ENCODE measurements at regions not wholly inside any gene's neighbourhood (a gene's known extent, or its start where the extent isn't known, plus 50 kb on each side); places are given as distances from the start of the nearest gene placed in this dataset.

DNA sequence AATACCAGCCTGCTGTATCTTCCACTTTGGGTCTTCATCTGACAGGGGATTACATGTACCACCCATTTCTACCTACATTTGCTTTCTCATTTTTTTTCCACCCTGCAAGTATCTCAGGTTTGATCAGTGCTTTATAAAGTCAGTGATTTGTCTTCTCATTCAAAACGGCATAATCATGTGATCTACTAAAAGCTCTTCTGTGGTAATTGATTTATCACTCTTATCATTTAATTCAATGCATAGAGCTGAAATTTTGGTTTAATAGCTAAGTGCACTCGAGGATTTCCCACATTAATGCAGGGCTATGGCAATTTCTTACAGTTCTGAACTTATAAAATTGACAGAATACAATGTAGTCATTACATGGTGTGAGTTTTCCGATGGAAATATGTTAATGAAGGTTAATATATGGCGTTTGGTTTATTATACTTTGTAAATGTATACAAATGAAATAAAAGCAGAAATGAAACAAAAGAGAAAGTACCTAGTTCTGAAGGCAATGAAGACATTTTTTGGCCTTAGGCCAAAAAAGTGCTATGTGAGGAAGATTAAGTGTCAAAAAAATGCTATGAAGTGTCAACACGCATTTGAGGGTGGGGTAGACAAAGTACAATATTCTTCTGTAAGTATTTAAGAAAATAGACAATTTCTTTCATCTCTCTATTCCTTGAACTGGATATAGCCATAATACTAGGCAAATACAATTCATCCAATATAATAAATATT is 457.3 kb downstream of the ETV1 start:
- no peak for TF ChIP-seq EZH2 (IDR thresholded peaks at IDR 0.05; ENCODE audit: borderline replicate concordance, insufficient read depth, low read depth, low read length, poor library complexity, severe bottlenecking)
- TF ChIP-seq, protein P1, sequence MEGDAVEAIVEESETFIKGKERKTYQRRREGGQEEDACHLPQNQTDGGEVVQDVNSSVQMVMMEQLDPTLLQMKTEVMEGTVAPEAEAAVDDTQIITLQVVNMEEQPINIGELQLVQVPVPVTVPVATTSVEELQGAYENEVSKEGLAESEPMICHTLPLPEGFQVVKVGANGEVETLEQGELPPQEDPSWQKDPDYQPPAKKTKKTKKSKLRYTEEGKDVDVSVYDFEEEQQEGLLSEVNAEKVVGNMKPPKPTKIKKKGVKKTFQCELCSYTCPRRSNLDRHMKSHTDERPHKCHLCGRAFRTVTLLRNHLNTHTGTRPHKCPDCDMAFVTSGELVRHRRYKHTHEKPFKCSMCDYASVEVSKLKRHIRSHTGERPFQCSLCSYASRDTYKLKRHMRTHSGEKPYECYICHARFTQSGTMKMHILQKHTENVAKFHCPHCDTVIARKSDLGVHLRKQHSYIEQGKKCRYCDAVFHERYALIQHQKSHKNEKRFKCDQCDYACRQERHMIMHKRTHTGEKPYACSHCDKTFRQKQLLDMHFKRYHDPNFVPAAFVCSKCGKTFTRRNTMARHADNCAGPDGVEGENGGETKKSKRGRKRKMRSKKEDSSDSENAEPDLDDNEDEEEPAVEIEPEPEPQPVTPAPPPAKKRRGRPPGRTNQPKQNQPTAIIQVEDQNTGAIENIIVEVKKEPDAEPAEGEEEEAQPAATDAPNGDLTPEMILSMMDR (IDR thresholded peaks at IDR 0.05) = no peak
- Histone ChIP-seq H3K4me3 (ENCODE audit: control extremely low read depth in 1 of 5, extremely low read depth in 1 of 5, insufficient read depth in 1 of 5, low read depth in 2 of 5, low read length in 4 of 5) (no peak overlapping the region), H3K9ac (ENCODE audit: low read length) (no peak overlapping the region), H3K36me3 (replicated peaks in 1 of 2; ENCODE audit: control extremely low read depth in 1 of 2, control insufficient read depth in 1 of 2, extremely low read depth in 1 of 2, insufficient read depth in 2 of 2, low read length in 1 of 2) (no peaks in the 10 kb centered on the region), H3K79me2 (ENCODE audit: control insufficient read depth, insufficient read depth, low read length) (no peaks in the 10 kb centered on the region), H3K9me3 (ENCODE audit: control extremely low read depth in 1 of 3, control insufficient read depth in 2 of 3, insufficient read depth in 1 of 3, low read length in 2 of 3) (no peaks in the 10 kb centered on the region), H3K4me1 (ENCODE audit: control insufficient read depth in 2 of 2, insufficient read depth in 2 of 2, low read length in 2 of 2) (no peaks in the 10 kb centered on the region), H4K20me1 (ENCODE audit: control insufficient read depth, insufficient read depth, low read length, poor library complexity, severe bottlenecking) (no peaks in the 10 kb centered on the region), H3K27ac (ENCODE audit: low read length in 2 of 2) (no peak overlapping the region), H3K27me3 (replicated peaks in 1 of 4; ENCODE audit: control extremely low read depth in 1 of 4, control insufficient read depth in 3 of 4, insufficient read depth in 4 of 4, low read length in 3 of 4) (no peaks in the 10 kb centered on the region), H3K4me2 (replicated peaks; ENCODE audit: low read depth, low read length, poor library complexity, severe bottlenecking) (no peak overlapping the region), H2AFZ (ENCODE audit: insufficient read depth, low read depth, low read length, poor library complexity, severe bottlenecking) (no peak overlapping the region)
- intact Hi-C loops (cut with micrococcal nuclease) = no loop called here
- H3K4me1 Mint-ChIP-seq = no peaks in the 10 kb centered on the region
- no peaks in the 10 kb centered on the region for H3K9me3 Mint-ChIP-seq (ENCODE audit: insufficient read depth)
- no CpG with 5 or more reads among the region's 5 CpGs for WGBS (ENCODE audit: insufficient coverage)
- ChIA-PET CTCF (no interaction called here), POLR2A (no interaction called here)
- DNase-seq (no peak), ATAC-seq (ENCODE audit: low read depth) (no peak)
- no peak overlapping the region for H3K4me3 Mint-ChIP-seq
- no peaks in the 10 kb centered on the region for H3K27me3 Mint-ChIP-seq
- H3K27ac Mint-ChIP-seq = no peak overlapping the region

DNA sequence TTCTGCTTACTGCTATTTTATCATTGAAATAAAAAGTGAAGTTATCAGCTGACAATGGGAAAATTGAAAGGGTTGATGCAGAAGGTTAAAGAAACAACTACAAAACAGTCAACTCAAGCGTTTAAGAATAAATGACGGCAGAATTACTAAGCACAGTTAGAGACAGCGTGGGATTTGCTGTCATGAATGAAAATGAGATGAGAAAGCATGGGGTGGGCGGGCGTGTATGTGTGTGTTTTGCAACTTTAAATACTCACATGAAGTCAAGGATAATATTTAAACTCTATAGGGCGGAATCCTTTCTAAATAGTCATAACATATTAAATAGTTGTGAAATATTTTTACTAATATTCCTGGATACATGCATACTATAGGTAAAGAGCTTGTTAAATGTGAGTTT is 450.8 kb downstream of the ETV1 start:
- no peak overlapping the region for H3K4me2 ChIP-seq (replicated peaks; ENCODE audit: low read depth, low read length, poor library complexity, severe bottlenecking)
- no peaks in the 10 kb centered on the region for H3K27me3 Mint-ChIP-seq
- intact Hi-C loops (cut with micrococcal nuclease) = no loop called here
- H3K27ac ChIP-seq (ENCODE audit: low read length in 2 of 2) = no peak overlapping the region
- no peak for ATAC-seq (ENCODE audit: low read depth)
- no peaks in the 10 kb centered on the region for H3K36me3 ChIP-seq (replicated peaks in 1 of 2; ENCODE audit: control extremely low read depth in 1 of 2, control insufficient read depth in 1 of 2, extremely low read depth in 1 of 2, insufficient read depth in 2 of 2, low read length in 1 of 2)
- H3K4me1 ChIP-seq (ENCODE audit: control insufficient read depth in 2 of 2, insufficient read depth in 2 of 2, low read length in 2 of 2) = no peaks in the 10 kb centered on the region
- H3K9ac ChIP-seq (ENCODE audit: low read length) = no peak overlapping the region
- no peak overlapping the region for H3K4me3 ChIP-seq (ENCODE audit: control extremely low read depth in 1 of 5, extremely low read depth in 1 of 5, insufficient read depth in 1 of 5, low read depth in 2 of 5, low read length in 4 of 5)
- no peak overlapping the region for H3K27ac Mint-ChIP-seq
- H3K4me3 Mint-ChIP-seq = no peak overlapping the region
- no CpG with 5 or more reads among the region's 6 CpGs for WGBS (ENCODE audit: insufficient coverage)
- no peaks in the 10 kb centered on the region for H4K20me1 ChIP-seq (ENCODE audit: control insufficient read depth, insufficient read depth, low read length, poor library complexity, severe bottlenecking)
- no peaks in the 10 kb centered on the region for H3K79me2 ChIP-seq (ENCODE audit: control insufficient read depth, insufficient read depth, low read length)
- TF ChIP-seq EZH2 (IDR thresholded peaks at IDR 0.05; ENCODE audit: borderline replicate concordance, insufficient read depth, low read depth, low read length, poor library complexity, severe bottlenecking) = no peak
- TF ChIP-seq, protein P1 (IDR thresholded peaks at IDR 0.05) = no peak
- H3K4me1 Mint-ChIP-seq = no peaks in the 10 kb centered on the region
- H3K27me3 ChIP-seq (replicated peaks in 1 of 4; ENCODE audit: control extremely low read depth in 1 of 4, control insufficient read depth in 3 of 4, insufficient read depth in 4 of 4, low read length in 3 of 4) = no peaks in the 10 kb centered on the region
- H3K9me3 ChIP-seq (ENCODE audit: control extremely low read depth in 1 of 3, control insufficient read depth in 2 of 3, insufficient read depth in 1 of 3, low read length in 2 of 3) = no peaks in the 10 kb centered on the region
- DNase-seq = no peak
- H2AFZ ChIP-seq (ENCODE audit: insufficient read depth, low read depth, low read length, poor library complexity, severe bottlenecking) = no peak overlapping the region
- ChIA-PET CTCF (no interaction called here), POLR2A (no interaction called here)
- no peaks in the 10 kb centered on the region for H3K9me3 Mint-ChIP-seq (ENCODE audit: insufficient read depth)
